Thyroid gland (tissue), 4 donors: ENCODE measurements at regions not wholly inside any gene's neighbourhood (a gene's known extent, or its start where the extent isn't known, plus 50 kb on each side); places are given as distances from the start of the nearest gene placed in this dataset.

Experiments used
- CTCF ChIP-seq, 6 experiments: fragments of 200-600 bp in 3 of 6; fragments of 450-650 bp in 3 of 6; sonication (generic) in 3 of 6; IDR thresholded peaks; one replicate each; pipeline ENCODE4 v1.5.1; 2016 to 2019; ENCODE audit warnings: antibody characterized with exemption in 6 of 6, mild to moderate bottlenecking in 2 of 6, inconsistent platforms in 1 of 6, moderate library complexity in 1 of 6
- POLR2A ChIP-seq, 2 donors: fragments of 450-650 bp; IDR thresholded peaks; one replicate each; pipeline ENCODE4 v1.6.1; 2017; ENCODE audit warnings: antibody characterized with exemption in 2 of 2, mild to moderate bottlenecking in 2 of 2, moderate library complexity in 1 of 2

GRCh38 chr1:47621977-47622376, 184.1 kb downstream of the FOXD2 start:
- TF ChIP-seq POLR2A (IDR thresholded peaks at IDR 0.05), result no peak
- no peak for TF ChIP-seq CTCF (IDR thresholded peaks at IDR 0.05)
